ENCODE measurements at regions not wholly inside any gene's neighbourhood (a gene's known extent, or its start where the extent isn't known, plus 50 kb on each side); places are given as distances from the start of the nearest gene placed in this dataset.
A peak's percentile ranks its signal among the peaks of the same experiment; 100 is the strongest.
"Not testable (repeated sequence)": the region's sequence is repeated elsewhere in the genome, so short reads cannot be mapped to it uniquely, and the experiment has no call there.

DNA sequence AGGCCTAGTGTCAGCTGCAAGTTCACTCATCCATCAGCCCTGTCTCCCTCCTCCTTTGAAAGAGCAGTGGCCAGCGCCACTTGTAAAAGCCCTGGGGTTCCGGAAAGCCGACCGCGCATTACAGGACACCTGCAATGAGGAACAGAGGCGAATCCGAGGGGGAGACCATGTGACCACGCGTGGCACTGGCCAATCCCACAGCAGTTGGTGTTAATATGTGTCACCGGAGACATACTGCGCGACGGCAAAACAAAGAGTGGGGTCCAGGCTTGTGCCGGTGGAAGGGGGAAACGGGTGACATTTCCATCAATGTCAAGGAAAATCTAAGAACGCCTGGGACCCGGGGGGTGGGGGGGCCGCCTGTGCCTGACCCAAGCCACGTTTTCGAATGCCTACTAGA is 480.8 kb downstream of the SPATA31A7 start:
- WGBS, result 70% methylated on average over 19 of the region's 20 CpGs
- Histone ChIP-seq H3K4me1 (no peaks in the 10 kb centered on the region), H3K9me3 (peaks cover 0 to 6% (median 2%) of the 10 kb centered on the region in 4 donors), H3K27ac (replicated peaks in 1 of 4) (no peak overlapping the region), H3K36me3 (no peaks in the 10 kb centered on the region), H3K4me3 (no peak overlapping the region), H3K27me3 (peaks cover 0 to 6% (median 0%) of the 10 kb centered on the region in 4 donors)
- TF ChIP-seq, protein P1, sequence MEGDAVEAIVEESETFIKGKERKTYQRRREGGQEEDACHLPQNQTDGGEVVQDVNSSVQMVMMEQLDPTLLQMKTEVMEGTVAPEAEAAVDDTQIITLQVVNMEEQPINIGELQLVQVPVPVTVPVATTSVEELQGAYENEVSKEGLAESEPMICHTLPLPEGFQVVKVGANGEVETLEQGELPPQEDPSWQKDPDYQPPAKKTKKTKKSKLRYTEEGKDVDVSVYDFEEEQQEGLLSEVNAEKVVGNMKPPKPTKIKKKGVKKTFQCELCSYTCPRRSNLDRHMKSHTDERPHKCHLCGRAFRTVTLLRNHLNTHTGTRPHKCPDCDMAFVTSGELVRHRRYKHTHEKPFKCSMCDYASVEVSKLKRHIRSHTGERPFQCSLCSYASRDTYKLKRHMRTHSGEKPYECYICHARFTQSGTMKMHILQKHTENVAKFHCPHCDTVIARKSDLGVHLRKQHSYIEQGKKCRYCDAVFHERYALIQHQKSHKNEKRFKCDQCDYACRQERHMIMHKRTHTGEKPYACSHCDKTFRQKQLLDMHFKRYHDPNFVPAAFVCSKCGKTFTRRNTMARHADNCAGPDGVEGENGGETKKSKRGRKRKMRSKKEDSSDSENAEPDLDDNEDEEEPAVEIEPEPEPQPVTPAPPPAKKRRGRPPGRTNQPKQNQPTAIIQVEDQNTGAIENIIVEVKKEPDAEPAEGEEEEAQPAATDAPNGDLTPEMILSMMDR (IDR thresholded peaks at IDR 0.05), result no peak
- TF ChIP-seq POLR2AphosphoS5 (IDR thresholded peaks at IDR 0.05) (no peak), POLR2A (IDR thresholded peaks at IDR 0.05; ENCODE audit: low read depth) (no peak), EP300 (IDR thresholded peaks at IDR 0.05) (no peak)
- peak; percentile 78 for DNase-seq (ENCODE audit: extremely low spot score)
- intact Hi-C loops (cut with DNase I), result no loop called here

DNA sequence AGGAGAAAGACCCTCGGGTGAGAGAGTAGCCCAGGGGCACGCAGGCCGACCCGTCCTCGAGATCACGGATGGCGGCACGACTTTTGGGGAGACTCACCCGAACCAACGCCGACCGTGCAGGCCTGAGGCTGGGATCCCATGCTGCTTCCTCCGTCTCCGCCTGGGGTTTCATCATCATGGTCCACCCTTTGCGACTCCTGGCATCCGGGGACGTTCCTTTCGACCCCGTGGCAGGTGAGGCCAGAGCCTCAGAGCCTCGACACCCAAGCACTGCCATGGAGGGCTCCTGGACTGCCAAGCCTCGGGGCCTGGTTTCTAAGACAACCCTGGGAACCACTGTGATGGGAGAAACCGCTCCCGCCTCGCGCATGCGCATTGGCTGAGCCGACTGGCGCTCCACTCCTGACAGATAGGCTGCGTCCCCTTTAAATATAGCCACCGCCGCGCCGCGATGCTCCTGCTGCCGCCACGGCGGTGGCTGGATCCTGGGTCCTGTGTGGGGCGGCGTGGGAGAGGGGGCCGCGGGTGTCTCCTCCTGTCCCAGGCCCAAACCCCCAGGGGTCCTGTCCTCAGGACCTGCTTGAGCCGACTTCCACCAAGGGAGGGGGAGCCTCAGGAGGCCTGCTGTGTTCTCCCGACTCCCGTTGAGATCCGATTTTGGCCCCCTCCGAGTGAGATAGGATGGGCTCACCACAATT is 481.6 kb downstream of the SPATA31A7 start:
- Histone ChIP-seq H3K4me3 (no peak overlapping the region), H3K27ac (replicated peaks in 1 of 4) (no peak overlapping the region), H3K27me3 (peaks cover 0 to 6% (median 0%) of the 10 kb centered on the region in 4 donors), H3K4me1 (no peaks in the 10 kb centered on the region), H3K36me3 (no peaks in the 10 kb centered on the region), H3K9me3 (peaks cover 0 to 6% (median 2%) of the 10 kb centered on the region in 4 donors)
- peak; percentile 78 for DNase-seq (ENCODE audit: extremely low spot score)
- no peak for TF ChIP-seq POLR2AphosphoS5 (IDR thresholded peaks at IDR 0.05)
- TF ChIP-seq, protein P1 (IDR thresholded peaks at IDR 0.05), result no peak
- no peak for TF ChIP-seq EP300 (IDR thresholded peaks at IDR 0.05)
- TF ChIP-seq POLR2A (IDR thresholded peaks at IDR 0.05; ENCODE audit: low read depth), result no peak
- WGBS, result 83% methylated on average over 32 of the region's 46 CpGs
- intact Hi-C loops (cut with DNase I), result no loop called here

DNA sequence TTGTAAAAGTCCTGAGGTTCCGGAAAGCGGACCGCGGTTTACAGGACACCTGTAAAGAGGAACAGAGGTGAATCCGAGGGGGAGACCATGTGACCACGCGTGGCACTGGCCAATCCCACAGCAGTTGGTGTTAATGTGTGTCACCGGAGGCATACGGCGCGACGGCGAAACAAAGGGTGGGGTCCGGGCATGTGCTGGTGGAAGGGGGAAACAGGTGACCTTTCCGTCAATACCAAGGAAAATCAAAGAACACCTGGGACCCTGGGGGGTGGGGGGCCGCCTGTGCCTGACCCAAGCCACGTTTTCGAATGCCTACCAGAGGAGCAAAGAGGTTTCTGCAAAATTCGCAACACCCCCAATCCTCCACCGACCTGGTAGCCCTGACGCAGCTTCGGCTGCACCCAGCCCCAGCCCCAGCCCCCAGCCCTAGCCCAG is 482.3 kb downstream of the SPATA31A7 start:
- H3K27ac ChIP-seq (replicated peaks in 1 of 4); H3K9me3 ChIP-seq; H3K27me3 ChIP-seq; H3K36me3 ChIP-seq; H3K4me1 ChIP-seq; intact Hi-C loops (cut with DNase I); H3K4me3 ChIP-seq: not testable (repeated sequence)
- peak; percentile 47 for DNase-seq (ENCODE audit: extremely low spot score)
- 77% methylated on average over 21 of the region's 22 CpGs for WGBS

DNA sequence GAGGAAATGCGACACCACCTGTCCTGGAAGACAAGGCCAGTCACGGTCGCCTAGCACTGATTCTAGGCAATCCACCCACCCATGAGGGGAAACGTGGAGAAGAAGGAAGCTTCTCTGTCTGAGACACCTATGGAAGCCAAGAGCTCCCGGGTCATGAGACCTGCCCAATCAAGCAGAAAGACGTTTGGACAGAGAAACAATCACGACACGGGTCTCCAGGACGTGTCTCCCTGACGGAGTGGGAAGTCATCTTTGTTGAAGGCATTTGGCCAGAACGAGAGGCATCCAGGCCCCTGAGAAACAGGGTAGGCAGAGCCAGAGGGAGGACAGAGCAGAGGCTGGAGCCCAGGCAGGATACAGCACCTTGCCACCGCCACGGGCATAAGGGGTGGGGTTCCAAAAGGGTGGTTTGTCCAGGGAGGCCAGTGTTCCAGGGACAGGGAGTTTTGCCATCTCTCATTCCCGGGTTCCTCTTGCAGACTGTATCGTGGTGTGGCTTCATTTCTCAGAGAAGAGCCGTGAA is 482.9 kb downstream of the SPATA31A7 start:
- H3K36me3 ChIP-seq; H3K9me3 ChIP-seq; H3K27me3 ChIP-seq; H3K4me1 ChIP-seq; H3K4me3 ChIP-seq; intact Hi-C loops (cut with DNase I); H3K27ac ChIP-seq (replicated peaks in 1 of 4): not testable (repeated sequence)
- WGBS, result 78% methylated on average over 16 of the region's 16 CpGs
- DNase-seq (ENCODE audit: extremely low spot score), result peak; percentile 90

DNA sequence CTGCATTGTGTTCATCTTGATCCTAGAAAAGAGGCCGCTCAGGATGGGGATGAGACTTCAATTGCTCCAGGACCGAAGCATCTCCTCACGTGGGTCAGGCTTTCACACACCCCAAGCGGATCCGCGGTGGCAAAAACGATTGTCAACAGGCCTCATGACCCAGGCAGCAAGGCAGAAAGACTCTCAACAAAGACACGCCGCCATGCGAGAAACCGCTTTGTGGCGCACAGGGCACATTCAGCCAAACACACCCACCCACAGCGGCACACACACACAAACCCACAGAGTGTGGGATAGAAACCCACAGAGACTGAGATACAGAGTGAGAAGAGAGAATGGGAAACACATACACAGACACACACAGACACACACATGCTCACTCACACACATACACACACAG is 483.4 kb downstream of the SPATA31A7 start:
- intact Hi-C loops (cut with DNase I), result no loop called here
- TF ChIP-seq EP300 (IDR thresholded peaks at IDR 0.05), result no peak
- TF ChIP-seq, protein P1 (IDR thresholded peaks at IDR 0.05), result no peak
- no peak for TF ChIP-seq POLR2AphosphoS5 (IDR thresholded peaks at IDR 0.05)
- TF ChIP-seq POLR2A (IDR thresholded peaks at IDR 0.05; ENCODE audit: low read depth), result no peak
- DNase-seq (ENCODE audit: extremely low spot score), result peak; percentile 78
- Histone ChIP-seq H3K9me3 (peaks cover 0 to 6% (median under 1%) of the 10 kb centered on the region in 4 donors), H3K36me3 (no peaks in the 10 kb centered on the region), H3K4me3 (no peak overlapping the region), H3K4me1 (no peaks in the 10 kb centered on the region), H3K27ac (replicated peaks in 1 of 4) (no peak overlapping the region), H3K27me3 (no peaks in the 10 kb centered on the region)
- 76% methylated on average over 12 of the region's 13 CpGs for WGBS
